ENCODE measurements at regions not wholly inside any gene's neighbourhood (a gene's known extent, or its start where the extent isn't known, plus 50 kb on each side); places are given as distances from the start of the nearest gene placed in this dataset.

DNA sequence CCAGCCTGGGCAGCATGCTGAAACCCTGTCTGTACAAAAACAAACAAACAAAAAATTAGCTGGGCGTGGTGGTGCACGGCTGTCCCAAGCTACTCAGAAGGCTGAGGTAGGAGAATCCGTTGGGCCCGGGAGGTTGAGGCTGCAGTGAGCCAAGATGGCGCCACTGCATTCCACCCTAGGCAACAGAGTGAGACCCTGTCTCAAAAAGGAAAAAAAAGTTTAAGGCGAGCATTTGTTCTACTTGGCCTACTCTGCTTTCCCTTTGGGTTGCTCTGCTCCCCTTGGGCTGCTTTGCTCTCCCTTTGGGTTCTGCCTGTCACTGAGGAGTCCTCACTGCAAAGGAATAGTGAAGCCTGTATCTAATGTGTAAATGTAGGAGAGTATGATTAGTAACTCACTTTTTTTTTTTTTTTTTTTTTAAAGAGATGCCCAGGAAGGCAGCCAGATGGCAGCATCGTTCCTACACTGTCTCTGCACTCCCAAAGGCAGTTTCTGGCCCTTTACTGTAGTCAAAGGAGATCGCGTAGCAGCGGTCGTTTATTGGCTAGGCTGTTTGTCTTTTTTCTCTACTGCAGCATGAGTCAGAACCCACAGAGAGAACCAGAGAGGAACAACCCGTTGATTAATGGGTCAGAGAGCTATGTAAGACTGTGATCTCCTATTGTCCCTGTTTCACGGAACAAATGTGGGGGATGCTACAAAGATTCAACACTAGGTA, 118.3 kb upstream of the CWC22 start:
- H3K4me3 ChIP-seq (replicated peaks in 1 of 2; ENCODE audit: low read depth in 2 of 2, low read length in 2 of 2) = no peak overlapping the region
- DNase-seq (ENCODE audit: low read depth in 2 of 2) = peak; percentile 94 to 96
- TF ChIP-seq, protein P1, sequence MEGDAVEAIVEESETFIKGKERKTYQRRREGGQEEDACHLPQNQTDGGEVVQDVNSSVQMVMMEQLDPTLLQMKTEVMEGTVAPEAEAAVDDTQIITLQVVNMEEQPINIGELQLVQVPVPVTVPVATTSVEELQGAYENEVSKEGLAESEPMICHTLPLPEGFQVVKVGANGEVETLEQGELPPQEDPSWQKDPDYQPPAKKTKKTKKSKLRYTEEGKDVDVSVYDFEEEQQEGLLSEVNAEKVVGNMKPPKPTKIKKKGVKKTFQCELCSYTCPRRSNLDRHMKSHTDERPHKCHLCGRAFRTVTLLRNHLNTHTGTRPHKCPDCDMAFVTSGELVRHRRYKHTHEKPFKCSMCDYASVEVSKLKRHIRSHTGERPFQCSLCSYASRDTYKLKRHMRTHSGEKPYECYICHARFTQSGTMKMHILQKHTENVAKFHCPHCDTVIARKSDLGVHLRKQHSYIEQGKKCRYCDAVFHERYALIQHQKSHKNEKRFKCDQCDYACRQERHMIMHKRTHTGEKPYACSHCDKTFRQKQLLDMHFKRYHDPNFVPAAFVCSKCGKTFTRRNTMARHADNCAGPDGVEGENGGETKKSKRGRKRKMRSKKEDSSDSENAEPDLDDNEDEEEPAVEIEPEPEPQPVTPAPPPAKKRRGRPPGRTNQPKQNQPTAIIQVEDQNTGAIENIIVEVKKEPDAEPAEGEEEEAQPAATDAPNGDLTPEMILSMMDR (IDR thresholded peaks at IDR 0.05; ENCODE audit: low read depth, low read length) = peak; percentile 72

DNA sequence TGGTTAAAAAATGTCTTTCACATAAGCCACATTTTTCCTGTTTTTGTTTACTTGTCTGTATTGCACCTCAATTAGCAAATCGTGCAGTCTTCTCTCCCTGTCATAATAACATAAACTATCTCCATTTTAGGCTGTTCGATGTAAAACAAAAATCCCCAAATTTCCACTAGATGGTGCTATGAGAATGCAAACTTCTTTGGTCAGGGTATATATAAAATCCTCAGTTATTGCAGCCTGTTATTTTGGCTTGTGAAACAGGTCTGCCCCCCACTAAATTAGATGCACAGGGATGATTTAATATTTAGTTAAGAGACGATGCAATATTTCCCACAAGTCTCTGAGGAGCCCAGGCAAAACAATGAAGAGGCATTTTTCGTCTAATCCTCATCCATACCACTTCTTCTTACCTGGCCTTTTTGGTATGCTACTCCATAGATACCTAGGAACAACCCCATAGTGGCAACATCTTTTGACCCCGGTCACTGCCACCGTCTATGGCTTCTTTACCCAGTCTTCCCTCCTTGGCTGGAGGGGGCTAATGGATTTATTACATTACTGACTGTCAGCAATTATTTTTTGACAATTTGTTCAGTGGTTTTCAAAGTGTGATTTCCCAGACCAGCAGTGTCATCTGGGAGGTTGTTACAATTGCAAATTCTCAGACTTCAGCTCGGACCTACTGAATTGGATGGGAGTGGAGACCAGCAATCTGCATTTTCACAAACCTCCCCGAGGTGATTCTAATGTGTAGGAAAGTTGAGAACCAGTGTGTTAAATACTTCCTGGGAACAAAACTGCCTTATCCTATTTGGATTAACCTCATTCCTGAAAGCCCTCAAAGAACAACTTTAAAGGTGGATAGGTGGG, 117.4 kb upstream of the CWC22 start:
- H3K4me3 ChIP-seq (replicated peaks in 1 of 2; ENCODE audit: low read depth in 2 of 2, low read length in 2 of 2) = no peak overlapping the region
- peak; percentile 76 to 79 for DNase-seq (ENCODE audit: low read depth in 2 of 2)
- TF ChIP-seq, protein P1 (IDR thresholded peaks at IDR 0.05; ENCODE audit: low read depth, low read length) = peak; percentile 52

DNA sequence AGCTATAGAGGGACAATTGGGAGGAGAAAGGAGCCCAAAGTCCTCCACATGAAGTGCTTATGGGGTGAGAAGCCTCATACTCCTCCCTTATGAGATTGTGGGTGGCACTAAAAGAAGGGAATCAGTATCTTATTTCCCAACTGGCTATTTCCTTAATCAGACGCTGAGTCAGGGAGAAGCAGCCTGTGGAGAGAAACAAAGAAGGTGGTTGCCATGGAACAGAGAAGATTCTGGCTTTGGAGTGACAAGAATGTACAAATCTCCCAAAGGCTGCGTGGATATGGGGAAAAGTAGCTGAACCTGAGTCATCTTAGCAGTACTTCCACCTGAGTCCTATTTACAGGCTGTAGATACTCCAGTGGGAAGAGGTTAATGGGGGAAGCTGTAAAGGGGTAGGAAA, 115.8 kb upstream of the CWC22 start:
- H3K4me3 ChIP-seq (replicated peaks in 1 of 2; ENCODE audit: low read depth in 2 of 2, low read length in 2 of 2) = no peak overlapping the region
- peak; percentile 45 to 66 for DNase-seq (ENCODE audit: low read depth in 2 of 2)
- TF ChIP-seq, protein P1 (IDR thresholded peaks at IDR 0.05; ENCODE audit: low read depth, low read length) = no peak

DNA sequence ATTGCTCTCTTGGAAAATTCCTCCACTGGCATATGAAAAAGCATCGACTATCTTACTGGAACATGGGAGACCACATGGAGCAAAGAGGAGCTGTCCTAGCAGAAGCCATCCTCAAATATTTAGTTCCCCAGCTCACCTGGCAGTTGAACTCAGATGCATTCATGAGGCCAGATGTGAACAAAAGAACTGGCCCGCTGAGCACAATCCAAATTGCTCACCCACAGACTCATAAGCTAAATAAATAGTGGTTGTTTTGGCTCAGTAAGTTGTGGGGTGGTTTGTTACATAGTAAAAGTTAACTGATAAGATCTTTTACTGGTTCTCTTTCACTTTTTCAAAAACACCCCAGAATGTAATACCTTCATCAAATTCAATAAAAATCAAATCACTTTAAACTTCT, 108.6 kb upstream of the CWC22 start:
- DNase-seq (ENCODE audit: low read depth in 2 of 2) = peak in 1 of 2 donors; percentile 8
- TF ChIP-seq, protein P1 (IDR thresholded peaks at IDR 0.05; ENCODE audit: low read depth, low read length) = no peak
- no peak overlapping the region for H3K4me3 ChIP-seq (replicated peaks in 1 of 2; ENCODE audit: low read depth in 2 of 2, low read length in 2 of 2)

DNA sequence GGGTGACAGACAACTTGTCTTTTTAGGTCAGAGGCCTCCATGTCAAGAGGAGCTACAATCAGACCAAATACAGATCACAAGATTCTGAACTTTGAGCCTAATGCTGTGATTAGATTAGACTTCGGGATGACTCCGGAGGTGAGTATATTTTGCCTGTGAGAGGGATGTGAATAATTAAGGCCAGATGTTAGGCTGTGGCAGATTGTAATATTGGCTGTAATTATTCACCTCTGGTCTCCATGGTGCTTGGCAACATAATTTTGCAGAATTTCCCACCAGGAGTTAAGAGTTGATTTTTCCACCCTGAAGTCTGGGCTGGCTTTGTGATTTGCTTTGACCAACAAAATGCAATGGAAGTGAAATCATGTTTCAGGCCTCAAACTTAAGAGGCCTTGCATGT, 108.2 kb upstream of the CWC22 start:
- DNase-seq (ENCODE audit: low read depth in 2 of 2) = no peak
- TF ChIP-seq, protein P1 (IDR thresholded peaks at IDR 0.05; ENCODE audit: low read depth, low read length) = no peak
- no peak overlapping the region for H3K4me3 ChIP-seq (replicated peaks in 1 of 2; ENCODE audit: low read depth in 2 of 2, low read length in 2 of 2)

DNA sequence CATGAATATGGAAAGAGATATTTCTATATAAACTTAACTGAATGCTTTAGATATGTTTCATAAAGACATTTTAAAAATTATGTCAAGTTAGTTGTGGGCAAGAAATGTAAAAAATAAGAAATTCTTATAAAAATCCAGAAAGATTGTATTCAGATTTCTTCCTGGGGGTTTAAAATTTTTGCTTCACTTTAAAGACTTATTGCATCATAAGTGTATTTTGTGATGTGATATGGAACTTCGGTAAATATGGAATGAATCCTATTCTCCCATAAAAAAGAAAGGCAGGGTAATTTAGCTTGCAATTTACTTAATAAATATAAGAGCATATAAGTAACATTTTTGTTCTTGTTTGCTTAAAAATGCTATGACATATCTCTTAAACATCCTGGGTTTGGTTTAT, 104.8 kb upstream of the CWC22 start:
- TF ChIP-seq, protein P1 (IDR thresholded peaks at IDR 0.05; ENCODE audit: low read depth, low read length) = no peak
- no peak overlapping the region for H3K4me3 ChIP-seq (replicated peaks in 1 of 2; ENCODE audit: low read depth in 2 of 2, low read length in 2 of 2)
- DNase-seq (ENCODE audit: low read depth in 2 of 2) = no peak

Data from cardiac fibroblast (primary cell).